Uterus (tissue), 3 donors: ENCODE measurements at regions not wholly inside any gene's neighbourhood (a gene's known extent, or its start where the extent isn't known, plus 50 kb on each side); places are given as distances from the start of the nearest gene placed in this dataset.

Experiments
- DNase-seq, 2 donors: peaks; one replicate each; pipeline ENCODE4 v3.0.0-alpha.2; 2019 to 2020
- H3K27ac ChIP-seq, 2 donors: fragments of 200-600 bp; sonication (generic); 1 replicate in 1 of 2; 2 replicates in 1 of 2; pipeline ENCODE4 v1.5.1; 2016 to 2018
- H3K27me3 ChIP-seq, 2 donors: fragments of 200-600 bp; sonication (generic); one replicate each; pipeline ENCODE4 v1.5.1; 2018 to 2019; ENCODE audit warnings: control low read depth in 1 of 2
- H3K36me3 ChIP-seq, 2 donors: fragments of 200-600 bp; sonication (generic); one replicate each; pipeline ENCODE4 v1.5.1; 2019; ENCODE audit warnings: control low read depth in 1 of 2
- H3K4me1 ChIP-seq, 2 donors: fragments of 200-600 bp; sonication (generic); one replicate each; pipeline ENCODE4 v1.5.1; 2018 to 2019; ENCODE audit warnings: control low read depth in 1 of 2
- H3K4me3 ChIP-seq, 2 donors: fragments of 200-600 bp; sonication (generic); 1 replicate in 1 of 2; 2 replicates in 1 of 2; pipeline ENCODE4 v1.5.1; 2018 to 2019; ENCODE audit warnings: mild to moderate bottlenecking in 1 of 2
- H3K9me3 ChIP-seq, 2 donors: fragments of 200-600 bp; sonication (generic); one replicate each; pipeline ENCODE4 v1.5.1; 2019; ENCODE audit warnings: control low read depth in 1 of 2
- CTCF ChIP-seq, 4 experiments: fragments of 200-600 bp in 2 of 4; fragments of 450-650 bp in 2 of 4; sonication (generic) in 2 of 4; IDR thresholded peaks; one replicate each; pipeline ENCODE4 v1.5.1; 2016 to 2019; ENCODE audit warnings: antibody characterized with exemption in 4 of 4, mild to moderate bottlenecking in 2 of 4, moderate library complexity in 1 of 4
- POLR2A ChIP-seq, 2 donors: fragments of 450-650 bp; IDR thresholded peaks; one replicate each; pipeline ENCODE4 v1.6.1; 2016; ENCODE audit warnings: antibody characterized with exemption in 2 of 2, mild to moderate bottlenecking in 1 of 2, moderate library complexity in 1 of 2
- intact Hi-C: fragments of 100-400 bp; cut with DNase I; formaldehyde crosslinking; loops from one replicate; pipeline ENCODE4 v1.15.1; 2023; ENCODE audit warnings: low total_unique reads
- donor health status: DM: yes; HTN: yes; CAD: no.

- TF ChIP-seq CTCF (IDR thresholded peaks at IDR 0.05) = no peak
- TF ChIP-seq POLR2A (IDR thresholded peaks at IDR 0.05) = no peak
- H3K4me3 ChIP-seq = no peak overlapping the region
- H3K27me3 ChIP-seq = peaks cover 0 to 26% of the 10 kb centered on the region in 2 donors
- no peaks in the 10 kb centered on the region for H3K36me3 ChIP-seq
- no peak overlapping the region for H3K27ac ChIP-seq
- no peak for DNase-seq
- no peaks in the 10 kb centered on the region for H3K4me1 ChIP-seq
- intact Hi-C loops = no loop called here
- no peaks in the 10 kb centered on the region for H3K9me3 ChIP-seq
Measured at GRCh38 chr1:217136895-217137205, 413.6 kb upstream of the ESRRG start.

DNA sequence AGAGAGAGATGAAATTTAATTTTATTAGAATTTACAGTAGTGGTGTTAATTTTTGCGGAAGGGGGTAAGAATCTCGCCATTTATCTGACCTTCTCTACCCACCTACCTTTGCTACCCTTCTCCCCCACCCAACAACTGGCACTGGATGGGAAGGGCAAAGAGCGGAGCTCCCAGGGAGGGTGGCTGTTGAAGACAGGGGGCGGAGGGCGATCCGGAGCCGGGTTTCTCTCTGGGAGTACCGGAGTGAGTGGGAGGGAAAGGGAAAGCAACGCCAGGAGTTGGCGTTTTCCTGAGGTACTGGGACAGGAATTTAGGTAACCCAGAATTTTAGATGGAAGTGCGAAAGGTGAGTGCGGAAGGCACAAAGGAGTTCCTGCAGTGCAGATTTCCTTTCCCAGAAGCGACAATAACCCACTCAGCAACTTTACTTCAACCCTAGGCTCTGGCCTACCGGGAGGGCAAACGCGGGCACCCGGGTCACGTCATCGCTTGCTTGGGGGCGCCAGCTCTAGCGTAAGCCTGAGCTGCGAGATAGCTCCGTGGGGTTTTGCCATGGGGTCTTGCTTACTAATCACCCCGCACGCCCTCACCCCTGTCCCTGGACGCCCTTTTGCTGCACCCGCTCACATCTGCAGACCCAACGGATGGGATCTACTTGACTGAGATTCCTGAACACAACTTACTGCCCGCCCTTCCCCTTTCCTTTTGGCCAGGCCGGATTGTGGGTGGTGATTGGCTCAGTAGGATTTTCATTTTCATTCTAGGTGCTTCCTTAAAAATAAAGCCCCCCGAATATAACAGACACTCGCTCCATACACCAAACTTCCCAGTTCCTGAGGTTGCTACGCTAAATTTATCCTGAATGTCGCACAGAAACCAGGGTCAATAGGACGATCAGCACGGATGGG, 413.0 kb upstream of the ESRRG start:
- H3K4me1 ChIP-seq = no peaks in the 10 kb centered on the region
- no peaks in the 10 kb centered on the region for H3K36me3 ChIP-seq
- H3K27ac ChIP-seq = no peak overlapping the region
- peaks cover 0 to 26% of the 10 kb centered on the region in 2 donors for H3K27me3 ChIP-seq
- no peak for DNase-seq
- TF ChIP-seq CTCF (IDR thresholded peaks at IDR 0.05) (no peak), POLR2A (IDR thresholded peaks at IDR 0.05) (no peak)
- H3K9me3 ChIP-seq = no peaks in the 10 kb centered on the region
- intact Hi-C loops = no loop called here
- no peak overlapping the region for H3K4me3 ChIP-seq

DNA sequence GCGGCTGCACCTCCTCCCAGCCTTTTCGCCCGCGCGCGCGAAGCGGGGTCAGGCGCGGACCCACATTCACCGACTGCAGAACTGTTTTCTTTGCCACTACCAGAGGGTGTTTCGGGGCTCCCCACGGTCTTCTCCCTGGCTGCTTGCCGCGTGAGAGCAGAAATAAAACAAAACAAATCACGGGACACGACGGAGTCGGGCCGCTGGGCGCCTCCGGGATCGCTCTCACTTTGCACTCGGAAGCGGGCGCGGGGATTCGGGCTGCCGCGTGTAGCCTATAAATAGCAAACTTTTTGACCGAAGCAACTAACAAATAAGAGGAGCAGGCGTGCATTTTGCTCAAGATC, 412.3 kb upstream of the ESRRG start:
- TF ChIP-seq CTCF (IDR thresholded peaks at IDR 0.05) (no peak), POLR2A (IDR thresholded peaks at IDR 0.05) (no peak)
- Histone ChIP-seq H3K27me3 (peaks cover 0 to 26% of the 10 kb centered on the region in 2 donors), H3K36me3 (no peaks in the 10 kb centered on the region), H3K27ac (no peak overlapping the region), H3K9me3 (no peaks in the 10 kb centered on the region), H3K4me3 (no peak overlapping the region), H3K4me1 (no peaks in the 10 kb centered on the region)
- no peak for DNase-seq
- intact Hi-C loops = no loop called here

DNA sequence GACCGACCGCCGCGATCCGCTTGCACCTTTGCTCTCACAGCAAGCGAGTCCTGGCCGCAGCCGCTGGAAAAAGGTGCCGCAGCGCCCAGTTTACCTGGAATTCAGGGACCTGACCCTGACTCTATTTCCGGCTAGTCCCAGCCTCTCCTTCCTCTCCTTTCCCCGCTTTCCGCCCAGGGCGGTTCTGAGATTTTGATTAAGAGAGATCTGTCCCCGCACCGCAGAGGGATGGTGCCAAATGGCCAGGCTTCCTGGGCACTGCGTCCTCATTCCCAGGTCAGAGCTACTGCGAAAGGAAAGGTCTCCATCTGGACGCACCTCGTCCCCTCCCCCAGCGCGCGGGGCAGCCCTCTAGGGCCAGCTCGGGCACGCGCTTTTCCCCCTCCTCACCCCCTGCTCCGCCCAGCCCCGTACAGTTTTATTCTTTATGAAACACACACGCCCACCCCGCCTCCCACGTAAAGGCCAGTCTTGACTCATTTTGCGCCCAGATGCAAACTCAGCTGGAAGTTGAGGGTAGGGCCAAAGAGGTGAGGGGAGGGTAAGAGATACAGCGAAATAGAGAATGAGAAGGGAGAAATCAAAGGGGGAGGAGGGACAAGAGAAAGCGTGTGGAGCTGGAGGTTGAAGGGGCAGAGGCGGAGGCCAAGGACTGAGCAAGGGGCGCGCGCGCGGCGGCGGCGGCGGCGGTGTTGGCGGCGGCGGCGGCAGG, 411.8 kb upstream of the ESRRG start:
- TF ChIP-seq POLR2A (IDR thresholded peaks at IDR 0.05) (no peak), CTCF (IDR thresholded peaks at IDR 0.05) (no peak)
- Histone ChIP-seq H3K36me3 (no peaks in the 10 kb centered on the region), H3K4me3 (no peak overlapping the region), H3K9me3 (no peaks in the 10 kb centered on the region), H3K27me3 (peaks cover 0 to 29% of the 10 kb centered on the region in 2 donors), H3K27ac (no peak overlapping the region), H3K4me1 (no peaks in the 10 kb centered on the region)
- DNase-seq = no peak
- intact Hi-C loops = no loop called here
